Fibroblast of skin of right biceps (primary cell): ENCODE measurements at regions not wholly inside any gene's neighbourhood (a gene's known extent, or its start where the extent isn't known, plus 50 kb on each side); places are given as distances from the start of the nearest gene placed in this dataset.
A peak's percentile ranks its signal among the peaks of the same experiment; 100 is the strongest.

Source experiments
- DNase-seq: peaks from one replicate; pipeline ENCODE4 v3.0.0-alpha.2; 2013

- DNase-seq: peak; percentile 11
Measured at GRCh38 chr9:18077941-18078678, 395.8 kb upstream of the ADAMTSL1 start.

- no peak for DNase-seq
Measured at GRCh38 chr9:18092138-18092537, 381.8 kb upstream of the ADAMTSL1 start.

GRCh38 chr9:18106006-18106560, 367.9 kb upstream of the ADAMTSL1 start:
- no peak for DNase-seq

- no peak for DNase-seq
Measured at GRCh38 chr9:18109675-18110074, 364.3 kb upstream of the ADAMTSL1 start.

DNA sequence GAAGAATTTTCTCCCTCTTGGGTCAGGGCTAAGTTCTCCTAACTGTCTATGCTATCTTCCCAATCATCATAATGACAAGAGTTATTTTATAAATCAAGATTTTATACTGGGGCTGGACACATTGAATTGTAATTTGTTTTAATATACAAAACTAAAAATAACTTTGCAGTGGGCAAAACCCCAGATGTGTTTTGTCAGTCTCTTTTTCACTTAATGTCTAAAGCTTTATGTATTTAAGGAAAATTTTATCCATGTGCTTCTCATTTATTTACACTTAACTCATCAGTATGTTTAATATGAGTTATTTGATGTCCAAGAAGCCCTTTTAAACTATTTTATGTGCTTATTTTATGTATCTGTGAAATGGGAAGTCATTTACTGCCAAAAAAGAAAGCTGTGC, 362.8 kb upstream of the ADAMTSL1 start:
- no peak for DNase-seq

GRCh38 chr9:18114559-18115475, 359.1 kb upstream of the ADAMTSL1 start:
- DNase-seq: peak; percentile 36

- no peak for DNase-seq
Measured at GRCh38 chr9:18118268-18118667, 355.7 kb upstream of the ADAMTSL1 start.

DNA sequence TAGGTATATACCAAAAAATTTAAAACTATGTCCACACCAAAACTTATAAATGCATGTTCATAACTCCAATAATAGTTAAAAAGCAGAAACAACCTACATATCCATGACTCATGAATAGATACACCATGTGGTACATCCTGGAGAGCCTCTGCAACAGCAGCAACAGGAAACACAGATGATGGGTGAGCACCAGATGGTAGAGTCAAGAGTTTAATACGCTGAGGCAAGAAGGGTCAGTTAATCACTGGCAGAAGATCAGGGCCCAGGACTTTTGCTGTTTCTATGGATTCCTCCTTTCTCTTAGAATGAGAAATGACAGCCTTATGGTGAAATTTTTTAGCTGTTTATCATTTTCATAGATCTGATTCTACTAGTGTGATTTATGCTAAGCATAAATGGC, 351.8 kb upstream of the ADAMTSL1 start:
- peak; percentile 40 for DNase-seq

DNA sequence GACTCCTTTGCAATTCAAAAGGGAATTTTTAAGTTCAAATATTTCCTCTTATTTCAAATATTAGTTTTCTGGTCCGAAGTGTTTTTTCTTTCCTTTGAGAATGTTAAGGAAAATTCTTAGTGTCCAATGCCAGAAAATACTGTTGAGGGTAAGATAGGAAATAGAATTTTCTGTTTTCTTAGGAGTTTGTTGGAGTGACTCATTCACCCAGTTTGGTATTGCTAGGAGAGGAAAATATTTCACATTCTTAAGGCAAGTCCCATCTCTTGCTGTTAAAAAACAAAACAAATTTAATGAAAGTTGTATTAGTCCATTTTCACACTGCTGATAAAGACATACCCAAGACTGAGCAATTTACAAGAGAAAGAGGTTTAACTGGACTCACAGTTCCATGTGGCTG, 349.2 kb upstream of the ADAMTSL1 start:
- peak; percentile 42 for DNase-seq

GRCh38 chr9:18126831-18127498, 347.0 kb upstream of the ADAMTSL1 start:
- no peak for DNase-seq

DNA sequence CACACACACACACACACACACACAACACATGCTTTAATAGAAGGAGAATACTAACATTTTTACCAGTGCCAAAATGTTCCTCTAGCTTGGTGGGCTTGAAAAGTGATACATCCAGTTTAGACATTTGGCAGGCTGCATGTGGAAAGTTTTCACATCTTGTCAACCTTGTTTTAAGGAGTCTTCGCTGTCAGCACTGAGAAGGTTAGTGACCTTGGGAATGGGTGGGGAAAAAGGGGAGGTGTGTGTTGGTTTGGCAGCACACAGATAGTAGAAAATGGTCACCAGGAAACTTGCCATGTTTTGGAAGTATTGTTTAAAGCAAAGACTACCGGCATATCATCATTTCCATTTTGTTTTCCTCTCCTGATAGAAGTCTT, 346.5 kb upstream of the ADAMTSL1 start:
- no peak for DNase-seq

GRCh38 chr9:18129809-18130334, 344.1 kb upstream of the ADAMTSL1 start:
- DNase-seq: no peak

- no peak for DNase-seq
Measured at GRCh38 chr9:18136354-18136994, 337.5 kb upstream of the ADAMTSL1 start.

DNA sequence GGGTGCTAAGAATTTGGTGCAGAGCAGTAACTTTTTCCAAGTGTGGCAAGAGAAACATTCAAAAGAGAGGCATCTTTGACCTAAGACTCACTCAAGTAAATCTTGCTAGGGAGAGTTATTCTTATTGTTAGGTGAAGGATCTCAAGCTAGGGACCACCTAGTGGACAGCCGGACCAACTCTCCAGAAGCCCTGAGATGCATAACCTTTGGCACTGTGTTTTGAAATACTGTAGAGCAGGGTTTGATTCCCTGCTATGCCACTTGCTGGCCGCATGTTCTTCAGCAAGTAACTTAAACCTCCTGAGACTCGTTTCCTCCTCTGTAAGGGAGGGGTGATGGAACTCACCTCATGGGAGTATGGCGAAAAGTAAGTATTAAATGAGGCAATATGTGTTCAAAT, 336.1 kb upstream of the ADAMTSL1 start:
- DNase-seq: no peak

DNA sequence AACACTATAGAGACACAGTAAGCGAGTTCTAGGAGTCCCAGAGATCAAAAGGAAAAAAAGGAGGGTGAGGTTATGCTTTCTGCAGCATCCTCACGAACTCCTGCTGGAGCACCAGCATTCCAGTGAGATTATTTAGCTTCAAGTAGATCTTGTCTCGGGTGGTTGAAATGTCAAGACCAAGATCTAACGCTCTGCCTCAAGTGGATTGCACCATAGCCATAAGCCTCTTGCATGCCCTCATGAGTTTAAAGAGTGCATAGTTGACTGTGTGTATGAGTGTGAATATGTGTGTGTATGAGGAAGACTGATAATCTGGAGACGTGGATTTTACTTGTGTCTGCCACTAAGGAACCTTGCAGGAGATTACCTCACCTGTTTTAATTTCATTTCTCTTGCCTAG, 335.3 kb upstream of the ADAMTSL1 start:
- no peak for DNase-seq

DNA sequence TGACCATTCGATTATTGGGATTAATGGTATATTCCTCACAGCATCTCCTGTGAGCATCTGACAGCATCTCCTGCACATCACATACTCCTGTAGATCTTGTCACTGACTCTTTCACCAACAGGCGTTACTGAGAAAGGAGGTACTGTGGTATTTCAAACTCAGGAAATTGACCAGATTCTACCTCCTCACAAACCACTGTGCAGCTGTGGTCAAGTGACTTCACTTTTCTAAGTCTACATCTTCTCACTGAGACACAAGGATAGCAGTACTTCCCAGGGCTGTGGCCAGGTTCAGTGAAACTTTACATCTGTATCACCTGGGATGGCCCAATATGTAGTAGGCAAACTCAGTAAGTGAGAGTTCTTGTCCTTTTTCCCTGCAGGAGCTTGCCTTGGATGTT, 332.3 kb upstream of the ADAMTSL1 start:
- no peak for DNase-seq

GRCh38 chr9:18143073-18143745, 330.7 kb upstream of the ADAMTSL1 start:
- no peak for DNase-seq

DNA sequence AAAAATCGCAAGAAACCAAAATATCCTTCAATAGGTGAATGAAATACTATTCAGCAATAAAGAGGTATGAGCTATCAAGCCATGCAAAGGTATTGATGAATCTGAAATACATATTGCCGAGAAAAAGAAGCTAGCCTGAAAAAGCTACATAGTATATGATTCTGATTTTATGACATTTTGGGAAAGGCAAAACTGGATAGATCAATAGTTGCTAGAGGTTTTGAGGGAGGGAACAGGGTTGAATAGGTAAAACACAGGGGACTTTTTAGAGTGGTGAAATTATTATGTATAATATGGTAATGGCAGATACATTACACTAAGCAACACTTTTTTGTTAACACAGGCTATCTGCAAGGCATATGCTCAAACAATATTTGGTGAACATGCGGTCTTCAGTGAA, 327.6 kb upstream of the ADAMTSL1 start:
- no peak for DNase-seq

DNA sequence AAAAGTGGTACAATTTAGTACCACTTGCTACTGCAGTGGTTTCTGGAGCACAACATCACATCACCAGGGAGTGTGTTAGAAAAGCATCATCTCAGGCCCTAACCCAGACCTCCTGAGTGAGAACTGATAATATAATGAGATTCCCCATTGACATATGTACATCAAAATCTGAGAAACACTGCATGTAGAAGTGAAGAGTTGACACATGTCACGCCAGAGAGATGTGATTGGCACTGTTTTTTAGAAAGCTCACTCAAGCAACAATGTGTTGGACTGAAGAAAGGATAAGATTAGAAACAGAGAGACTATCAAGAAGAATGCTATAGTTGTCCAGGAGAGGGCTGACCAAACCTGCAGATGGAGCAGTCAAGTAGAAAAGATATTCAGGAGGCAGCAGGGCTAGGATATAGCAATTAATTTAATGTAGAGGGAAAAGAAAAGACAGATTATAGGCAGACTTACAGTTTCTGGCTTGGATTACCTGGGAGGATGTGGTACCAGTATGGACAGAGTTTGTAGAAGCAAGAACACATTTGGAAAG, 324.4 kb upstream of the ADAMTSL1 start:
- no peak for DNase-seq

GRCh38 chr9:18154661-18155060, 319.3 kb upstream of the ADAMTSL1 start:
- peak; percentile 16 for DNase-seq

GRCh38 chr9:18159254-18159653, 314.7 kb upstream of the ADAMTSL1 start:
- DNase-seq: no peak

DNA sequence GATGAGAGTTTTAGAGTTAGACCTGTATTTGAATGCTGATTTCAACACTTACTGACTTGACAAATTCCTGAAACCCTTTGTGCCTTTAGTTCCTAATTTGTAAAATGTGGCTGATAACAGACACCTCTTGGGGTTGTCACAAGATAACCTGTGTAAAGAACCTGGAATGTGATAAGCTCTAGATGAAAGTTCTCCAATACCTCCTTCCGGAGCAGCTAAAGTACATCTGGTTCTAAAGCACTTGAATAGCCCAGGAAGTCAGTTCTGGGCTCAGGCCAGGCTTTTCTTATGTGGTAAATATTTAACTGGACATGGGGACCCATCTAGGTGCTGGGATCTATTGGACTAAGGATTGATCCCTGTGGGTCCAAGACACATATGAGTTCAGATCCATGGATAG, 310.8 kb upstream of the ADAMTSL1 start:
- no peak for DNase-seq
